ENCODE measurements at regions not wholly inside any gene's neighbourhood (a gene's known extent, or its start where the extent isn't known, plus 50 kb on each side); places are given as distances from the start of the nearest gene placed in this dataset.

- Histone ChIP-seq H3K9me3 (ENCODE audit: low read depth) (no peaks in the 10 kb centered on the region), H3K36me3 (no peaks in the 10 kb centered on the region), H3K27ac (no peak overlapping the region), H3K9ac (no peak overlapping the region), H3K4me3 (no peak overlapping the region), H3K4me2 (no peak overlapping the region), H3K79me2 (ENCODE audit: low read depth) (no peaks in the 10 kb centered on the region), H3K27me3 (no peaks in the 10 kb centered on the region), H2AFZ (replicated peaks) (no peak overlapping the region), H4K20me1 (ENCODE audit: low read depth) (no peaks in the 10 kb centered on the region), H3K4me1 (no peaks in the 10 kb centered on the region), H3F3A (ENCODE audit: low read depth) (no peaks in the 10 kb centered on the region)
- no peak overlapping the region for H3K27ac Mint-ChIP-seq
- peaks cover 5% of the 10 kb centered on the region for H3K27me3 Mint-ChIP-seq (ENCODE audit: insufficient read depth, low read depth)
- no peak for TF ChIP-seq EZH2phosphoT487 (IDR thresholded peaks at IDR 0.05)
- TF ChIP-seq CTCF (IDR thresholded peaks at IDR 0.05): no peak
- TF ChIP-seq EZH2 (IDR thresholded peaks at IDR 0.05): no peak
- no peak for DNase-seq (ENCODE audit: low spot score)
- no peaks in the 10 kb centered on the region for H3K4me1 Mint-ChIP-seq
- no peaks in the 10 kb centered on the region for H3K36me3 Mint-ChIP-seq
- no peak overlapping the region for H3K4me3 Mint-ChIP-seq
- H3K9me3 Mint-ChIP-seq: no peaks in the 10 kb centered on the region
Measured at GRCh38 chr7:72467237-72467636, 55.1 kb upstream of the CALN1 start.

- Histone ChIP-seq H3K9me3 (ENCODE audit: low read depth) (no peaks in the 10 kb centered on the region), H3K27ac (no peak overlapping the region), H3K36me3 (no peaks in the 10 kb centered on the region), H3K9ac (no peak overlapping the region), H3K27me3 (no peaks in the 10 kb centered on the region), H3K79me2 (ENCODE audit: low read depth) (no peaks in the 10 kb centered on the region), H3K4me3 (no peak overlapping the region), H3K4me1 (no peaks in the 10 kb centered on the region), H3K4me2 (no peak overlapping the region), H2AFZ (replicated peaks) (no peak overlapping the region), H4K20me1 (ENCODE audit: low read depth) (no peaks in the 10 kb centered on the region), H3F3A (ENCODE audit: low read depth) (no peaks in the 10 kb centered on the region)
- Mint-ChIP-seq H3K27ac (no peak overlapping the region), H3K4me3 (no peak overlapping the region), H3K4me1 (no peaks in the 10 kb centered on the region), H3K36me3 (no peaks in the 10 kb centered on the region), H3K9me3 (no peaks in the 10 kb centered on the region), H3K27me3 (ENCODE audit: insufficient read depth, low read depth) (peaks cover under 1% of the 10 kb centered on the region)
- no peak for DNase-seq (ENCODE audit: low spot score)
- no peak for TF ChIP-seq EZH2 (IDR thresholded peaks at IDR 0.05)
- TF ChIP-seq EZH2phosphoT487 (IDR thresholded peaks at IDR 0.05): no peak
- TF ChIP-seq CTCF (IDR thresholded peaks at IDR 0.05): no peak
Measured at GRCh38 chr7:72466797-72467196, 54.7 kb upstream of the CALN1 start.

DNA sequence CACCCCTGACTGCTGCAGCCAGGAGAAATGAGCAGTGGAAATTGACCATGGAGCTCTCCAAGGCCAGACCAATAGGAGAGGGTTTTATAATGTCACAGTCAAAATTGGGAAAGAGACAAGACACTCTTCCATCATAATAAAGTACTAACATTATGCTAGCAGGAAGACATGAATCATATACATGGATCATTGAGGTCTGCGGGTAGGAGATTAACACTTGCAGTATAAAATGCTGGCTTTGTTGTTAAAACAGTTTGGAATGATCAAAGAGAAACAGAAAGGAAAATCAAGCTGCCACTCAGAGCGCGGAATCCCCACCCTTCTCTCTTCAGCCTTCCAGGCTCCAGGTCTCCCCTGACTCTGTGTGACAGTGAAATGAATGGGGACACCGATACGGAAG lies 53.4 kb upstream of the CALN1 start:
- Mint-ChIP-seq H3K9me3 (no peaks in the 10 kb centered on the region), H3K4me1 (no peaks in the 10 kb centered on the region), H3K27ac (no peak overlapping the region), H3K4me3 (no peak overlapping the region), H3K36me3 (no peaks in the 10 kb centered on the region), H3K27me3 (ENCODE audit: insufficient read depth, low read depth) (no peaks in the 10 kb centered on the region)
- Histone ChIP-seq H3K4me1 (no peaks in the 10 kb centered on the region), H3K9me3 (ENCODE audit: low read depth) (no peaks in the 10 kb centered on the region), H3K27ac (no peak overlapping the region), H4K20me1 (ENCODE audit: low read depth) (no peaks in the 10 kb centered on the region), H3K4me3 (no peak overlapping the region), H3K36me3 (no peaks in the 10 kb centered on the region), H3K9ac (no peak overlapping the region), H3K79me2 (ENCODE audit: low read depth) (no peaks in the 10 kb centered on the region), H3F3A (ENCODE audit: low read depth) (no peaks in the 10 kb centered on the region), H3K27me3 (no peaks in the 10 kb centered on the region), H2AFZ (replicated peaks) (no peak overlapping the region), H3K4me2 (no peak overlapping the region)
- no peak for DNase-seq (ENCODE audit: low spot score)
- TF ChIP-seq EZH2 (IDR thresholded peaks at IDR 0.05) (no peak), EZH2phosphoT487 (IDR thresholded peaks at IDR 0.05) (no peak), CTCF (IDR thresholded peaks at IDR 0.05) (no peak)

- no peak for DNase-seq (ENCODE audit: low spot score)
- Histone ChIP-seq H3K36me3 (no peaks in the 10 kb centered on the region), H2AFZ (replicated peaks) (no peak overlapping the region), H3F3A (ENCODE audit: low read depth) (no peaks in the 10 kb centered on the region), H3K9ac (no peak overlapping the region), H3K4me1 (no peaks in the 10 kb centered on the region), H3K4me2 (no peak overlapping the region), H3K4me3 (no peak overlapping the region), H4K20me1 (ENCODE audit: low read depth) (no peaks in the 10 kb centered on the region), H3K27me3 (no peaks in the 10 kb centered on the region), H3K27ac (no peak overlapping the region), H3K79me2 (ENCODE audit: low read depth) (no peaks in the 10 kb centered on the region), H3K9me3 (ENCODE audit: low read depth) (no peaks in the 10 kb centered on the region)
- H3K9me3 Mint-ChIP-seq: no peaks in the 10 kb centered on the region
- H3K4me3 Mint-ChIP-seq: no peak overlapping the region
- no peaks in the 10 kb centered on the region for H3K36me3 Mint-ChIP-seq
- H3K27ac Mint-ChIP-seq: no peak overlapping the region
- H3K4me1 Mint-ChIP-seq: no peaks in the 10 kb centered on the region
- H3K27me3 Mint-ChIP-seq (ENCODE audit: insufficient read depth, low read depth): peaks cover 2% of the 10 kb centered on the region
- no peak for TF ChIP-seq EZH2phosphoT487 (IDR thresholded peaks at IDR 0.05)
- TF ChIP-seq EZH2 (IDR thresholded peaks at IDR 0.05): no peak
- no peak for TF ChIP-seq CTCF (IDR thresholded peaks at IDR 0.05)
Measured at GRCh38 chr7:72462311-72462710, 50.2 kb upstream of the CALN1 start.
